Naive thymus-derived CD8-positive, alpha-beta T cell (primary cell): ENCODE measurements at regions not wholly inside any gene's neighbourhood (a gene's known extent, or its start where the extent isn't known, plus 50 kb on each side); places are given as distances from the start of the nearest gene placed in this dataset.

Source experiments
- ATAC-seq, 2 donors: fragments of 150-1000 bp; cut with Tn5 transposase in 1 of 2; sonication (Bioruptor Pico), chemical (Tn5 transposase) in 1 of 2; 1 replicate in 1 of 2; 2 replicates in 1 of 2; pipeline ENCODE4 v1.10.0; 2021; ENCODE audit warnings: mild to moderate bottlenecking in 2 of 2, moderate library complexity in 2 of 2
- POLR2A ChIA-PET: fragments of 350-600 bp; sonication (Branson Sonifier 250); formaldehyde crosslinking; loops from one replicate; lab custom pipeline; 2021; ENCODE audit warnings: antibody characterized with exemption; lab: Charles Lee
- DNase-seq, 10 donors: peaks; one replicate each; pipeline versions ENCODE4 v3.0.0 to v3.0.0-alpha.2; 2020 to 2022
- H3K27ac Mint-ChIP-seq, 10 donors: one replicate each; pipeline ENCODE4 v1.8.0; 2020 to 2022; ENCODE audit warnings: mild to moderate bottlenecking in 10 of 10, mixed read lengths in 10 of 10, moderate library complexity in 4 of 10, inconsistent platforms in 1 of 10
- H3K27me3 Mint-ChIP-seq, 5 donors: one replicate each; pipeline ENCODE4 v1.8.0; 2021 to 2022; ENCODE audit warnings: mixed read lengths in 5 of 5
- H3K36me3 Mint-ChIP-seq, 3 donors: one replicate each; pipeline ENCODE4 v1.8.0; 2020 to 2022; ENCODE audit warnings: mixed read lengths in 3 of 3, mild to moderate bottlenecking in 2 of 3, inconsistent platforms in 1 of 3
- H3K4me1 Mint-ChIP-seq, 4 donors: one replicate each; pipeline ENCODE4 v1.8.0; 2021 to 2022; ENCODE audit warnings: mixed read lengths in 4 of 4
- H3K4me3 Mint-ChIP-seq, 10 donors: one replicate each; pipeline ENCODE4 v1.8.0; 2020 to 2022; ENCODE audit warnings: mild to moderate bottlenecking in 10 of 10, mixed read lengths in 10 of 10, moderate library complexity in 6 of 10, inconsistent platforms in 1 of 10
- H3K9me3 Mint-ChIP-seq, 9 donors: one replicate each; pipeline ENCODE4 v1.8.0; 2020 to 2022; ENCODE audit warnings: mixed read lengths in 9 of 9, mild to moderate bottlenecking in 3 of 9, inconsistent platforms in 1 of 9, moderate library complexity in 1 of 9

- H3K9me3 Mint-ChIP-seq, result no peaks in the 10 kb centered on the region
- peak in 4 of 10 donors; percentile 5 to 19 (median 12) for DNase-seq
- no peaks in the 10 kb centered on the region for H3K36me3 Mint-ChIP-seq
- peaks cover 15 to 25% (median 16%) of the 10 kb centered on the region in 4 donors for H3K4me1 Mint-ChIP-seq
- ATAC-seq, result peak; percentile 52 to 73
- H3K27ac Mint-ChIP-seq, result peak overlapping the region in 5 of 10 donors; percentile 18 to 62 (median 39)
- POLR2A ChIA-PET, result interaction anchor here (0.6 kb wide), 1 partner anchor 290 kb away, joined by 3 read pairs; no protein-coding TSS in a partner anchor
- peak overlapping the region; percentile 65 to 87 (median 82) for H3K4me3 Mint-ChIP-seq
- peaks cover 0 to 9% (median 4%) of the 10 kb centered on the region in 5 donors for H3K27me3 Mint-ChIP-seq
Observed at GRCh38 chr6:45830441-45831139, 185.1 kb downstream of the CLIC5 start.

- POLR2A ChIA-PET, result no interaction called here
- no peak for DNase-seq
- peaks cover 15 to 25% (median 16%) of the 10 kb centered on the region in 4 donors for H3K4me1 Mint-ChIP-seq
- H3K36me3 Mint-ChIP-seq, result no peaks in the 10 kb centered on the region
- H3K27me3 Mint-ChIP-seq, result peaks cover 0 to 9% (median 5%) of the 10 kb centered on the region in 5 donors
- ATAC-seq, result no peak
- no peak overlapping the region for H3K4me3 Mint-ChIP-seq
- H3K9me3 Mint-ChIP-seq, result no peaks in the 10 kb centered on the region
- H3K27ac Mint-ChIP-seq, result peak overlapping the region in 1 of 10 donors; percentile 60
Observed at GRCh38 chr6:45829873-45830272, 185.8 kb downstream of the CLIC5 start.

- Mint-ChIP-seq H3K4me1 (peaks cover 15 to 25% (median 16%) of the 10 kb centered on the region in 4 donors), H3K9me3 (no peaks in the 10 kb centered on the region), H3K27me3 (peaks cover 0 to 9% (median 6%) of the 10 kb centered on the region in 5 donors), H3K4me3 (no peak overlapping the region), H3K36me3 (no peaks in the 10 kb centered on the region), H3K27ac (peak overlapping the region in 1 of 10 donors; percentile 12)
- DNase-seq, result no peak
- ATAC-seq, result no peak
- POLR2A ChIA-PET, result no interaction called here
Observed at GRCh38 chr6:45827952-45828530, 187.6 kb downstream of the CLIC5 start.

GRCh38 chr6:45822873-45823272 is 192.8 kb downstream of the CLIC5 start:
- H3K36me3 Mint-ChIP-seq, result peaks cover 0 to 10% (median 0%) of the 10 kb centered on the region in 3 donors
- DNase-seq (no peak), ATAC-seq (no peak)
- H3K27ac Mint-ChIP-seq, result no peak overlapping the region
- peaks cover 0 to 8% (median 2%) of the 10 kb centered on the region in 9 donors for H3K9me3 Mint-ChIP-seq
- H3K4me1 Mint-ChIP-seq, result peaks cover 4 to 11% (median 5%) of the 10 kb centered on the region in 4 donors
- POLR2A ChIA-PET, result no interaction called here
- H3K27me3 Mint-ChIP-seq, result peaks cover 0 to 5% (median 3%) of the 10 kb centered on the region in 5 donors
- H3K4me3 Mint-ChIP-seq, result no peak overlapping the region

GRCh38 chr6:45822246-45822812 is 193.3 kb downstream of the CLIC5 start:
- Mint-ChIP-seq H3K27ac (peak overlapping the region in 2 of 10 donors; percentile 49 to 81), H3K9me3 (peaks cover 0 to 11% (median 2%) of the 10 kb centered on the region in 9 donors), H3K27me3 (peaks cover 0 to 5% (median 3%) of the 10 kb centered on the region in 5 donors), H3K36me3 (peaks cover 0 to 10% (median 0%) of the 10 kb centered on the region in 3 donors), H3K4me1 (peaks cover 4 to 11% (median 5%) of the 10 kb centered on the region in 4 donors), H3K4me3 (peak overlapping the region in 2 of 10 donors; percentile 8 to 54)
- POLR2A ChIA-PET, result no interaction called here
- DNase-seq (no peak), ATAC-seq (no peak)

- DNase-seq (no peak), ATAC-seq (no peak)
- H3K4me1 Mint-ChIP-seq, result peaks cover 4 to 11% (median 5%) of the 10 kb centered on the region in 4 donors
- H3K4me3 Mint-ChIP-seq, result no peak overlapping the region
- H3K9me3 Mint-ChIP-seq, result peaks cover 0 to 11% (median 2%) of the 10 kb centered on the region in 9 donors
- H3K36me3 Mint-ChIP-seq, result peaks cover 0 to 10% (median 0%) of the 10 kb centered on the region in 3 donors
- no peak overlapping the region for H3K27ac Mint-ChIP-seq
- H3K27me3 Mint-ChIP-seq, result peaks cover 0 to 2% (median 0%) of the 10 kb centered on the region in 5 donors
- POLR2A ChIA-PET, result no interaction called here
Observed at GRCh38 chr6:45818655-45819054, 197.0 kb downstream of the CLIC5 start.

- no peak for ATAC-seq
- H3K27ac Mint-ChIP-seq, result no peak overlapping the region
Observed at GRCh38 chr6:45816674-45817297, 198.9 kb downstream of the CLIC5 start.

GRCh38 chr6:45815466-45816125 is 200.1 kb downstream of the CLIC5 start:
- H3K27me3 Mint-ChIP-seq, result peaks cover 3 to 15% (median 6%) of the 10 kb centered on the region in 5 donors
- no peak overlapping the region for H3K4me3 Mint-ChIP-seq
- no peak for ATAC-seq
- no peak for DNase-seq
- H3K9me3 Mint-ChIP-seq, result peaks cover 0 to 7% (median 0%) of the 10 kb centered on the region in 9 donors
- H3K27ac Mint-ChIP-seq, result no peak overlapping the region
- peaks cover 0 to 5% (median 0%) of the 10 kb centered on the region in 3 donors for H3K36me3 Mint-ChIP-seq
- POLR2A ChIA-PET, result interaction anchor here (0.7 kb wide), 1 partner anchor 107 kb away, joined by 3 read pairs; no protein-coding TSS in a partner anchor
- peaks cover 0 to 4% (median 0%) of the 10 kb centered on the region in 4 donors for H3K4me1 Mint-ChIP-seq

More at GRCh38 chr6:45816674-45817297, 198.9 kb downstream of the CLIC5 start:
- H3K4me1 Mint-ChIP-seq, result peaks cover 0 to 4% (median 0%) of the 10 kb centered on the region in 4 donors
- peaks cover 0 to 7% (median 0%) of the 10 kb centered on the region in 9 donors for H3K9me3 Mint-ChIP-seq
- DNase-seq, result no peak
- H3K36me3 Mint-ChIP-seq, result peaks cover 0 to 5% (median 0%) of the 10 kb centered on the region in 3 donors
- H3K4me3 Mint-ChIP-seq, result no peak overlapping the region
- POLR2A ChIA-PET, result interaction anchor here (0.7 kb wide), 1 partner anchor 106 kb away, joined by 3 read pairs; no protein-coding TSS in a partner anchor
- peaks cover 0 to 7% (median 3%) of the 10 kb centered on the region in 5 donors for H3K27me3 Mint-ChIP-seq

- Mint-ChIP-seq H3K27ac (no peak overlapping the region), H3K9me3 (peaks cover 0 to 7% (median 0%) of the 10 kb centered on the region in 9 donors), H3K36me3 (peaks cover 0 to 5% (median 0%) of the 10 kb centered on the region in 3 donors), H3K4me3 (no peak overlapping the region), H3K4me1 (peaks cover 0 to 4% (median 0%) of the 10 kb centered on the region in 4 donors), H3K27me3 (peaks cover 3 to 22% (median 7%) of the 10 kb centered on the region in 5 donors)
- no peak for DNase-seq
- no peak for ATAC-seq
- POLR2A ChIA-PET, result no interaction called here
Observed at GRCh38 chr6:45814772-45815171, 200.9 kb downstream of the CLIC5 start.

- Mint-ChIP-seq H3K36me3 (peaks cover 0 to 5% (median 0%) of the 10 kb centered on the region in 3 donors), H3K27ac (no peak overlapping the region), H3K9me3 (peaks cover 0 to 7% (median 0%) of the 10 kb centered on the region in 9 donors), H3K4me3 (no peak overlapping the region), H3K4me1 (peaks cover 0 to 8% (median 0%) of the 10 kb centered on the region in 4 donors), H3K27me3 (peaks cover 3 to 22% (median 7%) of the 10 kb centered on the region in 5 donors)
- POLR2A ChIA-PET, result no interaction called here
- DNase-seq (no peak), ATAC-seq (no peak)
Observed at GRCh38 chr6:45813943-45814342, 201.7 kb downstream of the CLIC5 start.

GRCh38 chr6:45812922-45813321 is 202.7 kb downstream of the CLIC5 start:
- H3K27me3 Mint-ChIP-seq, result peaks cover 5 to 22% (median 7%) of the 10 kb centered on the region in 5 donors

More at GRCh38 chr6:45812922-45813321, 202.7 kb downstream of the CLIC5 start:
- DNase-seq (no peak), ATAC-seq (no peak)
- POLR2A ChIA-PET, result no interaction called here
- H3K9me3 Mint-ChIP-seq, result peaks cover 0 to 5% (median 0%) of the 10 kb centered on the region in 9 donors
- peaks cover 0 to 8% (median 0%) of the 10 kb centered on the region in 4 donors for H3K4me1 Mint-ChIP-seq
- peaks cover 0 to under 1% (median 0%) of the 10 kb centered on the region in 3 donors for H3K36me3 Mint-ChIP-seq
- H3K27ac Mint-ChIP-seq, result no peak overlapping the region
- no peak overlapping the region for H3K4me3 Mint-ChIP-seq
